ENCODE measurements at regions not wholly inside any gene's neighbourhood (a gene's known extent, or its start where the extent isn't known, plus 50 kb on each side); places are given as distances from the start of the nearest gene placed in this dataset.

DNA sequence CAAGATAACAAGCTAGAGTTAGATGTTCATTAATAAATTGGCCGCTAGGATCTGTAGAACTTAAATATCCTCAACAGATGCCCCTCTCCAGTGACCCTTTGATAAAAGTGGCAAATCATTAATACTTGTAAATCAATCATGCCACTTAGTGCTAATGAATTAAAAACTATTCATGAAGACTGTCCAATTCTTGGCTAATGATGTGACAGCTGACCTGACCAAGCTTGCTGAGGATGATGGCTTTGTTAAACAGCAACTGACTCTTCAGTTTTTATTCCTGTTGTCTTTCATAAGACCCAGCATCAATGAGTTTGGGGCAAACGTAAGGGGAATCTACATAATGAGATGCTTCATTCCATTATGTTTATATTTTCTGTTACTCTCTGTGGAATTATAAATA, 396.8 kb upstream of the NMUR2 start:
- no peak for DNase-seq (ENCODE audit: low read depth)
- no peak overlapping the region for H3K4me3 ChIP-seq (ENCODE audit: low read depth, low read length)
- TF ChIP-seq, protein P1, sequence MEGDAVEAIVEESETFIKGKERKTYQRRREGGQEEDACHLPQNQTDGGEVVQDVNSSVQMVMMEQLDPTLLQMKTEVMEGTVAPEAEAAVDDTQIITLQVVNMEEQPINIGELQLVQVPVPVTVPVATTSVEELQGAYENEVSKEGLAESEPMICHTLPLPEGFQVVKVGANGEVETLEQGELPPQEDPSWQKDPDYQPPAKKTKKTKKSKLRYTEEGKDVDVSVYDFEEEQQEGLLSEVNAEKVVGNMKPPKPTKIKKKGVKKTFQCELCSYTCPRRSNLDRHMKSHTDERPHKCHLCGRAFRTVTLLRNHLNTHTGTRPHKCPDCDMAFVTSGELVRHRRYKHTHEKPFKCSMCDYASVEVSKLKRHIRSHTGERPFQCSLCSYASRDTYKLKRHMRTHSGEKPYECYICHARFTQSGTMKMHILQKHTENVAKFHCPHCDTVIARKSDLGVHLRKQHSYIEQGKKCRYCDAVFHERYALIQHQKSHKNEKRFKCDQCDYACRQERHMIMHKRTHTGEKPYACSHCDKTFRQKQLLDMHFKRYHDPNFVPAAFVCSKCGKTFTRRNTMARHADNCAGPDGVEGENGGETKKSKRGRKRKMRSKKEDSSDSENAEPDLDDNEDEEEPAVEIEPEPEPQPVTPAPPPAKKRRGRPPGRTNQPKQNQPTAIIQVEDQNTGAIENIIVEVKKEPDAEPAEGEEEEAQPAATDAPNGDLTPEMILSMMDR (IDR thresholded peaks at IDR 0.05; ENCODE audit: low read depth, low read length, missing control alignments), result no peak

DNA sequence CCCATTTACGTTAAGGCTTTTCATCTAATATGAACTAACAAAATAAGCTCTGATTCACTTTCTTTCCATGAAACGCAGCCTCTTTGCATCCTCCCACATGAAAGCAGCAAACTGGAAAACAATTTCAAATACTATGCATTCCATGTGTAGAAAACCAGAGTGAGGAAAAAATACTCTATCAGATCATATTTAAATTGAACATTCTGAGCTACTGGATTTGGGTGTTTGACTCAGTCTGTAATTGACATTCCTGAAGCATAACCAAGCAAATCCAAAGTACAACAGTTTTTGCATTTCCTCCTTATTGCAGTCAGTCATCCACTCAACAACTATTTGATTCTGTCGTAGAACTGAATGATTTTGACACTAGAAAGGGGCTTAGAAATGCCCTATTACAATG, 399.1 kb upstream of the NMUR2 start:
- no peak for DNase-seq (ENCODE audit: low read depth)
- TF ChIP-seq, protein P1 (IDR thresholded peaks at IDR 0.05; ENCODE audit: low read depth, low read length, missing control alignments), result no peak

DNA sequence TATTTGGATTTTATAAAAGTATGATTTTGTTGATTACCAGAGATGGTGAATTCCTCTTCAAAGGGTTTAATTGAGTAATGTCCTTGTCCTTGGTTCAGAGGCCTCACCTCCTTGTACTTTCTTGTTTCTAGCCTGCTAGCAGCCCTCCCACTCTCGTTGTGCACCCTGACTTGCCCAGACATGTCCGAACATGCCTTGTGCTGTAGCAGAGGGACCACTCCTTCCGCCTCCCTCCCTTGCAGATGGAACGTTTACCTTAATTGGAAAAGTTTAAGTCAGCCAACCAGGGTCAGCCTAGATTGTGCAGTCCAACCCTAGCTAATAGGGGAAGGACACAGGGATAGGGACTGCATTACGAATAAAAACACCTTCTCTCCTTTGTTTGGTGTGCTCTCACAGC, 406.9 kb upstream of the NMUR2 start:
- TF ChIP-seq, protein P1 (IDR thresholded peaks at IDR 0.05; ENCODE audit: low read depth, low read length, missing control alignments), result no peak
- no peak overlapping the region for H3K4me3 ChIP-seq (ENCODE audit: low read depth, low read length)
- no peak for DNase-seq (ENCODE audit: low read depth)

More for the DNA sequence above, 399.1 kb upstream of the NMUR2 start:
- no peak overlapping the region for H3K4me3 ChIP-seq (ENCODE audit: low read depth, low read length)

DNA sequence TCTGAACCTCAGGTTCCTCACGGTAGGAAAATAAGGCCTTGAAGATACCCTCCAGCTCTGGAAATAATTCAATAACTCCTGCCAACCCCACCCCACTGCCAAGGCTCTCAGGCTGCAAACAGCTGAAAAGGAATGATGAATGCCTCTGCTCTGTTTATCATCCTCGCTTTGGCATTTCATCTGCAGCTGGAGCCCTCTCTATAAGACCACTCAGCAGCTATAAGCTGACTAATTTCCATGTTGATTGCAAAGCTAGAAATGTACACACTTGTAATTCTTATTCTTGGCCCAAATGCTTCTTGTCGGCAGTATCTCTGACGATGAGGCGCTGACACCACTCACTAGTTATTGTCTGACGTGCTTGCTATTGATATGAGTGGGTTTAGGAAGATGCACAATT, 408.4 kb upstream of the NMUR2 start:
- TF ChIP-seq, protein P1 (IDR thresholded peaks at IDR 0.05; ENCODE audit: low read depth, low read length, missing control alignments), result no peak
- DNase-seq (ENCODE audit: low read depth), result no peak
- no peak overlapping the region for H3K4me3 ChIP-seq (ENCODE audit: low read depth, low read length)

DNA sequence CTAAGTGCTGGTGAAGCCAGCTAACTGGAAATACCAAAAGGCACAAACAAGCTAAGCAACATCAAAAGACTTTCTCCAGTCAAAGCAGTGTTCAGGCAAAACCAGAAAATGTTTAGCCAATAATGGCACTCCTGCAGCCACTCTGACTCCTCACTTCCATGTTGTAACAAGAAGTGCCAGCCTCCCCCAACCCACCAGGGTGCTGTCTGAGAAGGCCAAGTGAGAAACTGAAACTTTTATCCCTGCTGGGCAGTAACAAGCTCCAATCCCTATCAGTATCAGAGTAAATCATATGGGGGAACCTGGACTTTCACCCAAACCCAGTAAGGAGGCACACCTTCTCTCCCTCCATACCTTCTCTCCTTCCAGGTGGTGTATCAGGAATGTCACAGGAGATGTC, 414.8 kb upstream of the NMUR2 start:
- TF ChIP-seq, protein P1 (IDR thresholded peaks at IDR 0.05; ENCODE audit: low read depth, low read length, missing control alignments), result no peak
- DNase-seq (ENCODE audit: low read depth), result no peak
- no peak overlapping the region for H3K4me3 ChIP-seq (ENCODE audit: low read depth, low read length)

DNA sequence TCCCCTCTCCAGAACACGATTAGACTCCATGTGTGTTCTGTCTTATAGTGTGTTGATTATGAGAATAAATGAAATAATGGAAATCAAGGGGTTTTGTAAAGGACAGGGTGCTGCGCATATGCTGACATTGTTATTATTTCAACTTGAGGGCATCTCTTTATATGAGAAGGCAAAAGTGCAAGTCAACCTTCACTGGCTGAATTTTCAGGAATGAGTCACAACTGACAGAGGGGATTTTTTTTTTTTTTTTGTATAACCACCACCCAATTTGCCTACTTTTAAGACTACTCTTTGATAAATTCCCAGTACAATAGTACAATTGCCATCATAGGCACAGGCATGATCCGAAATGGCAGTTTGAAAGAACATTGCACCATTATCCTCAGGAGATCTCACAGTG, 419.2 kb upstream of the NMUR2 start:
- TF ChIP-seq, protein P1 (IDR thresholded peaks at IDR 0.05; ENCODE audit: low read depth, low read length, missing control alignments), result no peak
- no peak for DNase-seq (ENCODE audit: low read depth)
- H3K4me3 ChIP-seq (ENCODE audit: low read depth, low read length), result no peak overlapping the region

DNA sequence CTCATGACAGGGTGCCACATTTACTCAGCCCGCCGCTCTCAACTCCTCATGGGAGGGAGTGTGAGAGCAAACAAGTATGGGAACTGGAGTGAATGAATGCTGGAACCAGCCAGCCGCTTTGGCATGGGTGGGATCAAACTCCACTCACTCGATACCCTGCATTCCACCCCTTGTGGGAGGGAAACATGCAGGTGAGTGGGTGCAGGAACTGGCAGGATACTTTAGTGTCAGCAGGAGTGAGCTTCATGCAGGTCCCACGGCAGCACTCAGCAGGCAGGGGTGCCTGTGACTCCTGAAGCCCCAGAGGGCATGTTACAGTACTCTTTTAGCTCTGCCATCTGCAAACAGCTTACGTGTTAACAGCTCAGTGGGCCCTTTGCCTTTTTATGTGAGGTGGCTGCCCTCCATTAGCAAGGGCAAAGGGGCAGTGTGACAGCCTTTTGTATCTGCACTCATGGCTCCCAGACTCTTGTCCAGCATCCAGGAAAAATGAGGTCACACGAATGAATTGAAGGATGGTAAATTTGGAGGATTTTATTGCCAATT, 433.2 kb upstream of the NMUR2 start:
- no peak for DNase-seq (ENCODE audit: low read depth)
- TF ChIP-seq, protein P1 (IDR thresholded peaks at IDR 0.05; ENCODE audit: low read depth, low read length, missing control alignments), result no peak

More for the DNA sequence above, 433.2 kb upstream of the NMUR2 start:
- no peak overlapping the region for H3K4me3 ChIP-seq (ENCODE audit: low read depth, low read length)
